Stimulated activated CD8-positive, alpha-beta memory T cell treated with anti-CD3 and anti-CD28 coated beads, Interleukin-7, amount 100 ng/mL, for 48 hours (primary cell): ENCODE measurements at regions not wholly inside any gene's neighbourhood (a gene's known extent, or its start where the extent isn't known, plus 50 kb on each side); places are given as distances from the start of the nearest gene placed in this dataset.
"Not testable (repeated sequence)": the region's sequence is repeated elsewhere in the genome, so short reads cannot be mapped to it uniquely, and the experiment has no call there.

Source experiments
- DNase-seq, 2 donors: peaks; one replicate each; pipeline ENCODE4 v3.0.0-alpha.2; 2020; ENCODE audit warnings: low read depth in 1 of 2; ENCODE audit errors: extremely low read depth in 1 of 2

GRCh38 chr18:78868330-78869316, 111.0 kb upstream of the SALL3 start:
- DNase-seq = no peak

- DNase-seq = no peak
Observed at GRCh38 chr18:78871618-78872017, 108.0 kb upstream of the SALL3 start.

GRCh38 chr18:78873926-78874500, 105.6 kb upstream of the SALL3 start:
- DNase-seq = no peak

- peak in 1 of 2 donors; percentile 8 for DNase-seq
Observed at GRCh38 chr18:78875016-78875777, 104.4 kb upstream of the SALL3 start.

- DNase-seq = no peak
Observed at GRCh38 chr18:78875778-78876650, 103.6 kb upstream of the SALL3 start.

- no peak for DNase-seq
Observed at GRCh38 chr18:78876868-78877267, 102.8 kb upstream of the SALL3 start.

- DNase-seq = no peak
Observed at GRCh38 chr18:78878335-78878734, 101.3 kb upstream of the SALL3 start.

GRCh38 chr18:78879072-78879883, 100.3 kb upstream of the SALL3 start:
- not testable (repeated sequence) for DNase-seq

- DNase-seq = no peak
Observed at GRCh38 chr18:78882585-78882984, 97.0 kb upstream of the SALL3 start.

- no peak for DNase-seq
Observed at GRCh38 chr18:78883501-78883900, 96.1 kb upstream of the SALL3 start.

- DNase-seq = no peak
Observed at GRCh38 chr18:78884502-78884901, 95.1 kb upstream of the SALL3 start.

GRCh38 chr18:78889250-78889649, 90.4 kb upstream of the SALL3 start:
- no peak for DNase-seq

GRCh38 chr18:78890388-78890787, 89.2 kb upstream of the SALL3 start:
- no peak for DNase-seq

GRCh38 chr18:78891185-78891762, 88.3 kb upstream of the SALL3 start:
- no peak for DNase-seq

GRCh38 chr18:78892177-78892576, 87.4 kb upstream of the SALL3 start:
- no peak for DNase-seq

GRCh38 chr18:78892721-78893120, 86.9 kb upstream of the SALL3 start:
- no peak for DNase-seq

GRCh38 chr18:78893281-78894032, 86.2 kb upstream of the SALL3 start:
- no peak for DNase-seq

GRCh38 chr18:78894033-78894305, 85.6 kb upstream of the SALL3 start:
- no peak for DNase-seq
